SU-DHL-6 (cell line): ENCODE measurements at regions not wholly inside any gene's neighbourhood (a gene's known extent, or its start where the extent isn't known, plus 50 kb on each side); places are given as distances from the start of the nearest gene placed in this dataset.

Experiments
- H2AFZ ChIP-seq: fragments of 200-600 bp; sonication (generic); 2 replicates; pipeline ENCODE4 v1.6.1; 2014; ENCODE audit warnings: low read depth, mild to moderate bottlenecking, moderate library complexity, mixed read lengths, antibody characterized with exemption, low read length; ENCODE audit not compliant: severe bottlenecking
- H3F3A ChIP-seq: fragments of 200-600 bp; shearing (Covaris generic); 2 replicates; pipeline ENCODE4 v1.6.0; 2016; ENCODE audit warnings: antibody characterized with exemption, mild to moderate bottlenecking; ENCODE audit not compliant: insufficient read depth
- H3K27ac ChIP-seq: fragments of 200-600 bp; sonication (generic); 2 replicates; pipeline ENCODE4 v1.5.1; 2016; ENCODE audit warnings: low read depth, mild to moderate bottlenecking, low read length, moderate library complexity, mixed read lengths
- H3K27me3 ChIP-seq: fragments of 200-600 bp; sonication (generic), shearing (Covaris generic); 2 replicates; pipeline ENCODE4 v1.6.0; 2014; ENCODE audit warnings: mild to moderate bottlenecking, low read length
- H3K36me3 ChIP-seq: fragments of 200-600 bp; sonication (generic); 2 replicates; pipeline ENCODE4 v1.6.1; 2014; ENCODE audit warnings: mild to moderate bottlenecking, low read length, mixed read lengths
- H3K4me2 ChIP-seq: fragments of 300-600, 200-600 bp; shearing (Covaris generic), sonication (generic); 2 replicates; pipeline ENCODE4 v1.6.0; 2014; ENCODE audit warnings: low read length, low read depth, mild to moderate bottlenecking; ENCODE audit not compliant: poor library complexity, severe bottlenecking
- H3K4me3 ChIP-seq: fragments of 200-600 bp; sonication (generic); 2 replicates; pipeline ENCODE4 v1.5.1; 2014; ENCODE audit warnings: antibody characterized with exemption, low read length, mild to moderate bottlenecking, mixed read lengths; ENCODE audit not compliant: insufficient read depth, poor library complexity, severe bottlenecking
- H3K79me2 ChIP-seq: fragments of 200-600 bp; sonication (generic); 2 replicates; pipeline ENCODE4 v1.6.1; 2014; ENCODE audit warnings: mild to moderate bottlenecking, low read length, moderate library complexity; ENCODE audit not compliant: insufficient read depth
- H3K9ac ChIP-seq: fragments of 200-600 bp; sonication (generic); 2 replicates; pipeline ENCODE4 v1.7.0; 2014; ENCODE audit warnings: mild to moderate bottlenecking, low read length
- H3K9me2 ChIP-seq: fragments of 200-600 bp; sonication (generic); replicated peaks from 2 replicates; pipeline ENCODE4 v1.6.1; 2014; ENCODE audit warnings: low read length; ENCODE audit not compliant: insufficient read depth
- H3K9me3 ChIP-seq: fragments of 200-600 bp; sonication (generic); 2 replicates; pipeline ENCODE4 v1.6.1; 2014; ENCODE audit warnings: low read length, mixed read lengths; ENCODE audit not compliant: insufficient read depth
- H4K20me1 ChIP-seq: fragments of 200-600 bp; sonication (generic); 2 replicates; pipeline ENCODE4 v1.6.1; 2014; ENCODE audit warnings: low read depth, mild to moderate bottlenecking, antibody characterized with exemption, low read length, moderate library complexity, mixed read lengths
- EZH2phosphoT487 ChIP-seq: fragments of 200-600 bp; sonication (generic), shearing (Covaris generic); conservative IDR thresholded peaks from 2 replicates; pipeline ENCODE4 v1.6.1; 2018; ENCODE audit warnings: mild to moderate bottlenecking, antibody characterized with exemption, low read length, moderate library complexity, mixed read lengths
- TF ChIP-seq, protein P1 (sequence below): fragments of 200-600 bp; sonication (generic); IDR thresholded peaks from one replicate; pipeline ENCODE4 v1.5.1; 2017; ENCODE audit warnings: antibody characterized with exemption, mild to moderate bottlenecking, low read length, moderate library complexity; ENCODE audit not compliant: insufficient read depth, poor library complexity, severe bottlenecking

DNA sequence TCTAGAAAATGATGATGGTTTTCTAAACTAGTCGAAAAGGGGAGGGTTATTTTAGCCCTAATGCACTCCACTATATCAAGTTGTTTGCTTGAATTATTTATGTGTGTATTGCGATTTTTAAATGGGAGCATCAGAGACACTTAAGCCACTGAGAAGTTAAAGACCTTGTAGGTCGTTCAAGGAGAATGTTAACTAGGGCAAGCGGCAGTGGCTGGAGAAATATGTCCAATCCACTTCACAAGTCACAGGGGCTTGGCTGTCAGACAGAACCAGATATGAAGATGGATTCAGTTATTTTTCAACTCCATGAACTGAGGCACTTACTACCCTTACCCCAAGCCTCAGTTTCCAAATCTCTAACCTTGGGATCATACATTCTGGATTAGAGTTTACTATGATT is 702.0 kb downstream of the CDH11 start:
- no peak for TF ChIP-seq EZH2phosphoT487
- TF ChIP-seq, protein P1, sequence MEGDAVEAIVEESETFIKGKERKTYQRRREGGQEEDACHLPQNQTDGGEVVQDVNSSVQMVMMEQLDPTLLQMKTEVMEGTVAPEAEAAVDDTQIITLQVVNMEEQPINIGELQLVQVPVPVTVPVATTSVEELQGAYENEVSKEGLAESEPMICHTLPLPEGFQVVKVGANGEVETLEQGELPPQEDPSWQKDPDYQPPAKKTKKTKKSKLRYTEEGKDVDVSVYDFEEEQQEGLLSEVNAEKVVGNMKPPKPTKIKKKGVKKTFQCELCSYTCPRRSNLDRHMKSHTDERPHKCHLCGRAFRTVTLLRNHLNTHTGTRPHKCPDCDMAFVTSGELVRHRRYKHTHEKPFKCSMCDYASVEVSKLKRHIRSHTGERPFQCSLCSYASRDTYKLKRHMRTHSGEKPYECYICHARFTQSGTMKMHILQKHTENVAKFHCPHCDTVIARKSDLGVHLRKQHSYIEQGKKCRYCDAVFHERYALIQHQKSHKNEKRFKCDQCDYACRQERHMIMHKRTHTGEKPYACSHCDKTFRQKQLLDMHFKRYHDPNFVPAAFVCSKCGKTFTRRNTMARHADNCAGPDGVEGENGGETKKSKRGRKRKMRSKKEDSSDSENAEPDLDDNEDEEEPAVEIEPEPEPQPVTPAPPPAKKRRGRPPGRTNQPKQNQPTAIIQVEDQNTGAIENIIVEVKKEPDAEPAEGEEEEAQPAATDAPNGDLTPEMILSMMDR = no peak
- no peak overlapping the region for H2AFZ ChIP-seq

DNA sequence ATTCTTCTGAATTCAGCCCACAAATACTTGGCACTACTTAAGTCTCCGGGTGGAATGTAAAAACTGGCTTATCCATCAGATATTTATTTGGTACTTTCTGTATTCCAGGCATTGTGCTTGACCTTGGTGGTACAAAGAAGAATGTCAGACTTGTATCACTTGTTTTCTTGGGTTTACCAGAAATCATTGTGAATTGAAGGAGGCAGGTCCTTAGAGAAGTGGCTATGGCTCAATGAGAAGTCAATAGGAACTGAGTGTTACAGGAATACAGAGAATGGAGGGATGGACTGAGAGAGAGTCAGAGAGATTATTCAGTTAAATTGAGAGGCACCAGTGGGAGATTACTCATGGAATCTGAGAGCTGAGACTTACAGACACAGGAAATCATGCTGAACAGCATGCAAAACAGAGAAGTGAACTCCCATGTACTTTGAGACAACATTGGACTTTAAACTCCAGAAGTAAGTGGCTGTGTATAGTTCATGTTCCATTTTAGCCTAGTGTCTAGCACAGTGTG is 704.1 kb downstream of the CDH11 start:
- no peaks in the 10 kb centered on the region for H3K79me2 ChIP-seq
- no peaks in the 10 kb centered on the region for H3K27me3 ChIP-seq
- 0 out of 2 replicates have a peak, but pooled peaks cover 3% of the 10 kb centered on the region for H3K9me3 ChIP-seq
- no peaks in the 10 kb centered on the region for H3K36me3 ChIP-seq
- no peaks in the 10 kb centered on the region for H3F3A ChIP-seq
- H3K4me3 ChIP-seq = no peak overlapping the region
- H3K4me2 ChIP-seq = no peak overlapping the region
- no peaks in the 10 kb centered on the region for H3K9me2 ChIP-seq
- TF ChIP-seq, protein P1 = no peak
- no peak for TF ChIP-seq EZH2phosphoT487
- H4K20me1 ChIP-seq = no peaks in the 10 kb centered on the region
- H3K27ac ChIP-seq = no peak overlapping the region
- no peak overlapping the region for H3K9ac ChIP-seq
- no peak overlapping the region for H2AFZ ChIP-seq

More for the DNA sequence above, 702.0 kb downstream of the CDH11 start:
- Histone ChIP-seq H3K36me3 (no peaks in the 10 kb centered on the region), H3F3A (no peaks in the 10 kb centered on the region), H3K27me3 (no peaks in the 10 kb centered on the region), H3K79me2 (no peaks in the 10 kb centered on the region), H3K27ac (no peak overlapping the region), H3K9ac (no peak overlapping the region), H3K9me2 (no peaks in the 10 kb centered on the region), H3K4me3 (no peak overlapping the region), H3K4me2 (no peak overlapping the region), H3K9me3 (no peaks in the 10 kb centered on the region), H4K20me1 (no peaks in the 10 kb centered on the region)

DNA sequence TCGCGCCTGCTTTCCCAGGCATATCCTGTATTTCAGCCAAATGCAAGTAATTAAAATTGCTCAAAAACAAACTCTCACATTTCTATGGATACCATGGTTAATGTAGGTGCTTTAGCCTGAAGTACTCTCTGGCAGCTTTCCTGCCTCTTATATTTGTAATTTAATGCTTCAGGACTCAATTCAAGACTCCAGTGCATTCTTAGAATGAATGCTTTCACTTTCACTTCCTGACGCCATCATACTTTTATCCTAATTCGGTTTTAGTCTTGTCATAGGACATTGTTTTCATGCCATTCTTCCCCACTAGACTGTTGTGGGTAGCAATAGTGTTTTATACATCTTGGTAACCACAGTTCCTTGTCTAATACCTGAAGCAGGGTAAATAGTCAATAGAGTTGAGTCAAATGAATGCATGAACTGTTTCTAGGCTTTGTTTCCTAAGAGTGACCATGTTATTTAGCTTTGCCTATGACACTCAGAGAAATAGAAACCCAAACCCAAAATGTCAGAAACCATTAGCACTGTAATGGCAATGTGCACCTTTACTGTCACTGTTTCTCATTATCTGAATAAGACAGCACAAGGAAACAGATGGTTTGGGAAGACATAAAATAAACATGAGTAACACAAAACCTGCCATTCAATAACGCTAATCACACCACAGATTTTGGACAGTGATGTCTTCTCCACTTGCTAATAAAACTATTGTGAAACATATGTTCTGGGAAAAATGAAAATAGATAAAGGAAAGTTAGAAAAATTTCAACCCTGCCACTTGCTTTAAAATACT is 705.5 kb downstream of the CDH11 start:
- Histone ChIP-seq H3K36me3 (no peaks in the 10 kb centered on the region), H3K4me3 (no peak overlapping the region), H3K27ac (no peak overlapping the region), H3K4me2 (no peak overlapping the region), H2AFZ (no peak overlapping the region), H4K20me1 (no peaks in the 10 kb centered on the region), H3K9me2 (no peaks in the 10 kb centered on the region), H3K27me3 (no peaks in the 10 kb centered on the region), H3K79me2 (no peaks in the 10 kb centered on the region), H3F3A (no peaks in the 10 kb centered on the region), H3K9ac (no peak overlapping the region), H3K9me3 (0 out of 2 replicates have a peak, but pooled peaks cover 3% of the 10 kb centered on the region)
- TF ChIP-seq, protein P1 = no peak
- no peak for TF ChIP-seq EZH2phosphoT487
